Ishikawa (cell line): ENCODE measurements at regions not wholly inside any gene's neighbourhood (a gene's known extent, or its start where the extent isn't known, plus 50 kb on each side); places are given as distances from the start of the nearest gene placed in this dataset.

Source experiments
- EP300 ChIP-seq: IDR thresholded peaks from 2 replicates; pipeline ENCODE4 v1.6.1; 2012; ENCODE audit warnings: borderline replicate concordance
- FOXM1 ChIP-seq: IDR thresholded peaks from 2 replicates; pipeline ENCODE4 v1.6.1; 2012; ENCODE audit warnings: low read depth, borderline replicate concordance
- RAD21 ChIP-seq: IDR thresholded peaks from 2 replicates; pipeline ENCODE4 v1.6.1; 2012; ENCODE audit warnings: low read depth
- TEAD4 ChIP-seq: IDR thresholded peaks from 2 replicates; pipeline ENCODE4 v1.6.1; 2012
- TF ChIP-seq, protein P1 (sequence below): IDR thresholded peaks from 2 replicates; pipeline ENCODE4 v1.6.1; 2012

DNA sequence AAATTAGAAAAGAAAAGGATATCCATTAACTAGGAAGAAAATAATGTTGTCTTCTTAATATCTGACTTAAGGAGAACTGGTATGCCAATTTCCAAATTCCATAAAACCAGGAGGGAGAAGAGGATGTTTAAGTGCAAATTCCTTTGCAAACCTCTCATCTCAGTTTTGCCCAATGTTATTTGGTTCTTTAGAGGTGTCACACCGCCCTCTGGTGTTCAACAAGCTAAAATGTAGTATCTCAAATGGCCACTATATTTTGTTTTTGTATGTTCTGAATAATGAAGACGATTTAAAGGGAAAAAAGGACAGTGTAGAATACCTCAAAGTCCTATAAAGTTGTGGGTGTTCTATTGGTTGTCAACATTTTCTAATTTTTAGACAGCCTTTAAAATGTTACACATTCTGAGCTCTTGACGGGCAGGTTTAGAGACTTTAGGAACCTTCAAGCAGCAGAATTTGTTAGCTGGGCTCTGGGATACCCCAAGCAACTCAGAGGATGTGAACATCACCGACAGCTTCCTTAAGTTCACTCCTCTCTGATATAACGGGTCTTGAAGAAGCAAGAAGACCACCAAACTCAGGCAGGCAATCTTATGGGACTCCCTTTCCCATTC lies 458.3 kb downstream of the MFSD1 start:
- peak; percentile 80 for TF ChIP-seq RAD21
- no peak for TF ChIP-seq FOXM1
- TF ChIP-seq TEAD4, result no peak
- TF ChIP-seq EP300, result no peak
- TF ChIP-seq, protein P1, sequence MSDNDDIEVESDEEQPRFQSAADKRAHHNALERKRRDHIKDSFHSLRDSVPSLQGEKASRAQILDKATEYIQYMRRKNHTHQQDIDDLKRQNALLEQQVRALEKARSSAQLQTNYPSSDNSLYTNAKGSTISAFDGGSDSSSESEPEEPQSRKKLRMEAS, result no peak
